ENCODE measurements at regions not wholly inside any gene's neighbourhood (a gene's known extent, or its start where the extent isn't known, plus 50 kb on each side); places are given as distances from the start of the nearest gene placed in this dataset.

DNA sequence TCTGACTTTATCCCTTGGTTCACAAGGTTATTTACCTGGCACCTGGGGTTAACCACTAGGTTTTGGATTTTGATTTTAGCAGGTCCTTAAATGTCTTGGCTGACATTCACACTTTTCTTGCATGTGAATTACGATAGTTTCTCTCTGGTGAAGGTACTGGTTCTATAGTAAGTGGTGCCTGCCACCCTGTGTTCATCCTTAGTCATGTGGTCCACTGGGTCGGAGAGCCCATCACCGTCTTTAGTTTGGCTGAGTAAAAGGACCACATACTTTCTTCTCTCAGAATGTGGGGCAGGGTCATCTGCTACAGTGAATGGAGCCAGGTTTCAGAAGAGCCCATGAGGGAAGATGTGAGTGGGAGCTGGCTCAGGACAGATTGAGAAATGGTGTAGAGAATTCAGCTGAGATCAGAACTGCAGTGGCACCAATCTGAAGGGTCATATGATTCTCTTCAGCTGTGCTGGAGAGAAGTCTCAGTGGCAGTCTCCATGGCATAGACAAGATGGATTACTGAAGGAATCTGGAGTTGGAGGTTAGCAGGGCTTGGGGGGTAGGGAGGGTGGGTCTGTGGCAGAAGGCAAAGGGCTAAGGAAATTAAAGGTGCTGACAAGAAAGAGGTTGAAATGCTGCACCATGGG is 310.4 kb downstream of the GPAT3 start:
- TF ChIP-seq, protein P1, sequence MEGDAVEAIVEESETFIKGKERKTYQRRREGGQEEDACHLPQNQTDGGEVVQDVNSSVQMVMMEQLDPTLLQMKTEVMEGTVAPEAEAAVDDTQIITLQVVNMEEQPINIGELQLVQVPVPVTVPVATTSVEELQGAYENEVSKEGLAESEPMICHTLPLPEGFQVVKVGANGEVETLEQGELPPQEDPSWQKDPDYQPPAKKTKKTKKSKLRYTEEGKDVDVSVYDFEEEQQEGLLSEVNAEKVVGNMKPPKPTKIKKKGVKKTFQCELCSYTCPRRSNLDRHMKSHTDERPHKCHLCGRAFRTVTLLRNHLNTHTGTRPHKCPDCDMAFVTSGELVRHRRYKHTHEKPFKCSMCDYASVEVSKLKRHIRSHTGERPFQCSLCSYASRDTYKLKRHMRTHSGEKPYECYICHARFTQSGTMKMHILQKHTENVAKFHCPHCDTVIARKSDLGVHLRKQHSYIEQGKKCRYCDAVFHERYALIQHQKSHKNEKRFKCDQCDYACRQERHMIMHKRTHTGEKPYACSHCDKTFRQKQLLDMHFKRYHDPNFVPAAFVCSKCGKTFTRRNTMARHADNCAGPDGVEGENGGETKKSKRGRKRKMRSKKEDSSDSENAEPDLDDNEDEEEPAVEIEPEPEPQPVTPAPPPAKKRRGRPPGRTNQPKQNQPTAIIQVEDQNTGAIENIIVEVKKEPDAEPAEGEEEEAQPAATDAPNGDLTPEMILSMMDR (IDR thresholded peaks at IDR 0.05; ENCODE audit: low read depth, low read length): no peak
- no peak for TF ChIP-seq EZH2phosphoT487 (IDR thresholded peaks at IDR 0.05; ENCODE audit: low read depth)

Data from OCI-LY3 (cell line).